H9 (cell line): ENCODE measurements at regions not wholly inside any gene's neighbourhood (a gene's known extent, or its start where the extent isn't known, plus 50 kb on each side); places are given as distances from the start of the nearest gene placed in this dataset.

Source experiments
- DNase-seq: peaks from one replicate; pipeline ENCODE4 v3.0.0-alpha.2; 2017
- H2AFZ ChIP-seq: one replicate; pipeline ENCODE4 v1.6.1; 2013; ENCODE audit warnings: mild to moderate bottlenecking, low read length, control low read depth, moderate library complexity
- H2AK5ac ChIP-seq: 2 replicates; pipeline ENCODE4 v1.6.1; 2013; ENCODE audit warnings: low read length, control low read depth, mixed read lengths; ENCODE audit not compliant: insufficient read length
- H2BK120ac ChIP-seq: one replicate; pipeline ENCODE4 v1.6.1; 2013; ENCODE audit warnings: low read depth, mild to moderate bottlenecking, low read length, control low read depth, inconsistent platforms; ENCODE audit not compliant: poor library complexity, severe bottlenecking
- H2BK12ac ChIP-seq: 2 replicates; pipeline ENCODE4 v1.6.1; 2013; ENCODE audit warnings: low read length, control low read depth, mixed read lengths, low read depth; ENCODE audit not compliant: insufficient read length
- H2BK15ac ChIP-seq: 2 replicates; pipeline ENCODE4 v1.6.1; 2013; ENCODE audit warnings: low read depth, low read length, control low read depth
- H2BK20ac ChIP-seq: one replicate; pipeline ENCODE4 v1.6.1; 2013; ENCODE audit warnings: low read depth, mild to moderate bottlenecking, low read length, control low read depth, inconsistent platforms; ENCODE audit not compliant: poor library complexity, severe bottlenecking
- H2BK5ac ChIP-seq: 2 replicates; pipeline ENCODE4 v1.6.1; 2013; ENCODE audit warnings: low read length, control low read depth, mixed read lengths; ENCODE audit not compliant: insufficient read length
- H3K14ac ChIP-seq: 2 replicates; pipeline ENCODE4 v1.6.1; 2013; ENCODE audit warnings: low read length, control low read depth; ENCODE audit not compliant: insufficient read depth
- H3K18ac ChIP-seq: 2 replicates; pipeline ENCODE4 v1.6.1; 2013; ENCODE audit warnings: low read depth, mild to moderate bottlenecking, mixed read lengths, low read length, control low read depth; ENCODE audit not compliant: insufficient read length
- H3K23ac ChIP-seq: 2 replicates; pipeline ENCODE4 v1.6.1; 2013; ENCODE audit warnings: low read length, control low read depth, mixed read lengths, low read depth; ENCODE audit not compliant: insufficient read length
- H3K23me2 ChIP-seq: 2 replicates; pipeline ENCODE4 v1.6.1; 2013; ENCODE audit warnings: low read depth, mild to moderate bottlenecking, mixed read lengths, low read length, control low read depth; ENCODE audit not compliant: insufficient read length, poor library complexity, severe bottlenecking
- H3K27ac ChIP-seq: 2 replicates; pipeline ENCODE4 v1.5.1; 2013; ENCODE audit warnings: low read length, control low read depth, mixed read lengths, low read depth; ENCODE audit not compliant: insufficient read length
- H3K27me3 ChIP-seq: 2 replicates; pipeline ENCODE4 v1.6.1; 2013; ENCODE audit warnings: low read length, control low read depth, inconsistent platforms; ENCODE audit not compliant: insufficient read depth
- H3K4ac ChIP-seq: 2 replicates; pipeline ENCODE4 v1.6.1; 2013; ENCODE audit warnings: low read depth, mild to moderate bottlenecking, control low read depth, inconsistent platforms, low read length, moderate library complexity
- H3K4me1 ChIP-seq: 2 replicates; pipeline ENCODE4 v1.6.1; 2013; ENCODE audit warnings: low read length, control low read depth, inconsistent platforms; ENCODE audit not compliant: insufficient read depth
- H3K4me2 ChIP-seq: 2 replicates; pipeline ENCODE4 v1.6.1; 2013; ENCODE audit warnings: low read length, control low read depth, mixed read lengths; ENCODE audit not compliant: insufficient read length, insufficient read depth
- H3K56ac ChIP-seq: 2 replicates; pipeline ENCODE4 v1.6.1; 2013; ENCODE audit warnings: low read depth, mild to moderate bottlenecking, mixed read lengths, low read length, control low read depth; ENCODE audit not compliant: insufficient read length
- H3K79me1 ChIP-seq: 2 replicates; pipeline ENCODE4 v1.6.1; 2013; ENCODE audit warnings: low read depth, mild to moderate bottlenecking, moderate library complexity, low read length, control low read depth, inconsistent platforms; ENCODE audit not compliant: insufficient read depth, poor library complexity, severe bottlenecking
- H3K79me2 ChIP-seq: 2 replicates; pipeline ENCODE4 v1.6.1; 2013; ENCODE audit warnings: low read length, control low read depth, inconsistent platforms; ENCODE audit not compliant: insufficient read depth
- H3K9ac ChIP-seq: 2 replicates; pipeline ENCODE4 v1.6.1; 2013; ENCODE audit warnings: low read length, control low read depth, mixed read lengths; ENCODE audit not compliant: insufficient read length; ENCODE audit errors: extremely low read depth
- H3K9me3 ChIP-seq: one replicate; pipeline ENCODE4 v1.6.1; 2013; ENCODE audit warnings: low read depth, low read length, inconsistent platforms; ENCODE audit not compliant: control insufficient read depth
- H3T11ph ChIP-seq: one replicate; pipeline ENCODE4 v1.6.1; 2013; ENCODE audit warnings: mild to moderate bottlenecking, low read length, control low read depth, inconsistent platforms
- H4K20me1 ChIP-seq: one replicate; pipeline ENCODE4 v1.6.1; 2013; ENCODE audit not compliant: control insufficient read depth, insufficient read length, insufficient read depth
- H4K5ac ChIP-seq: 2 replicates; pipeline ENCODE4 v1.6.1; 2013; ENCODE audit warnings: low read depth, mild to moderate bottlenecking, mixed read lengths, low read length, control low read depth; ENCODE audit not compliant: insufficient read length
- H4K8ac ChIP-seq: replicated peaks from 2 replicates; pipeline ENCODE4 v1.6.1; 2013; ENCODE audit warnings: low read length, control low read depth, mixed read lengths, low read depth; ENCODE audit not compliant: insufficient read length
- H4K91ac ChIP-seq: 2 replicates; pipeline ENCODE4 v1.6.1; 2013; ENCODE audit warnings: low read depth, mild to moderate bottlenecking, moderate library complexity, mixed read lengths, low read length, control low read depth; ENCODE audit not compliant: insufficient read length
- H3K27ac Mint-ChIP-seq, 3 experiments: 2 replicates in 2 of 3; 3 replicates in 1 of 3; pipeline ENCODE4 v1.8.0; 2020 to 2021; ENCODE audit warnings: mixed read lengths in 3 of 3, mild to moderate bottlenecking in 1 of 3, moderate library complexity in 1 of 3
- H3K27me3 Mint-ChIP-seq: 2 replicates; pipeline ENCODE4 v1.8.0; 2021; ENCODE audit warnings: low read depth, mild to moderate bottlenecking, moderate library complexity, mixed read lengths
- H3K36me3 Mint-ChIP-seq, 3 experiments: 2 replicates in 2 of 3; 3 replicates in 1 of 3; pipeline ENCODE4 v1.8.0; 2020 to 2021; ENCODE audit warnings: low read depth in 3 of 3, mixed read lengths in 3 of 3; ENCODE audit not compliant: insufficient read depth in 1 of 3
- H3K4me1 Mint-ChIP-seq, 2 experiments: 2 replicates each; pipeline ENCODE4 v1.8.0; 2020; ENCODE audit warnings: mixed read lengths in 2 of 2
- H3K4me3 Mint-ChIP-seq, 2 experiments: 2 replicates in 1 of 2; 3 replicates in 1 of 2; pipeline ENCODE4 v1.8.0; 2020 to 2021; ENCODE audit warnings: mild to moderate bottlenecking in 2 of 2, mixed read lengths in 2 of 2, moderate library complexity in 1 of 2
- H3K9me3 Mint-ChIP-seq, 2 experiments: 2 replicates in 1 of 2; 3 replicates in 1 of 2; pipeline ENCODE4 v1.8.0; 2020; ENCODE audit warnings: mild to moderate bottlenecking in 2 of 2, mixed read lengths in 2 of 2, moderate library complexity in 1 of 2
- CTCF ChIP-seq: fragments of 200-600 bp; sonication (generic); conservative IDR thresholded peaks from 3 replicates; pipeline ENCODE4 v1.8.0; 2021; ENCODE audit warnings: antibody characterized with exemption, mild to moderate bottlenecking

GRCh38 chr5:74314906-74315305, 325.6 kb downstream of the ENC1 start:
- no peaks in the 10 kb centered on the region for H3K79me1 ChIP-seq
- Mint-ChIP-seq H3K27me3 (0 out of 2 replicates have a peak, but pooled peaks cover 2% of the 10 kb centered on the region), H3K27ac (no peak overlapping the region), H3K4me3 (no peak overlapping the region), H3K9me3 (no peaks in the 10 kb centered on the region), H3K36me3 (no peaks in the 10 kb centered on the region; a peak in 1 of 7 replicates), H3K4me1 (peaks cover 0 to 4% of the 10 kb centered on the region in 2 experiments; a peak in 1 of 4 replicates)
- no peak overlapping the region for H3K9ac ChIP-seq
- no peaks in the 10 kb centered on the region for H3K4me1 ChIP-seq
- no peak overlapping the region for H2BK5ac ChIP-seq
- H2BK20ac ChIP-seq = no peak overlapping the region
- no peak overlapping the region for H3K27ac ChIP-seq
- H2BK15ac ChIP-seq = no peak overlapping the region
- no peak overlapping the region for H2AFZ ChIP-seq
- H4K5ac ChIP-seq = no peak overlapping the region
- no peaks in the 10 kb centered on the region for H3K9me3 ChIP-seq
- H4K20me1 ChIP-seq = no peaks in the 10 kb centered on the region
- H3K23me2 ChIP-seq = no peaks in the 10 kb centered on the region
- H3K56ac ChIP-seq = no peak overlapping the region
- no peak overlapping the region for H3K4me2 ChIP-seq
- H4K8ac ChIP-seq = no peak overlapping the region
- no peak for TF ChIP-seq CTCF
- no peak overlapping the region for H3K23ac ChIP-seq
- no peak overlapping the region for H3K18ac ChIP-seq
- no peak overlapping the region for H3T11ph ChIP-seq
- H3K14ac ChIP-seq = no peak overlapping the region
- H3K27me3 ChIP-seq = no peaks in the 10 kb centered on the region
- H4K91ac ChIP-seq = no peak overlapping the region
- H2BK12ac ChIP-seq = no peak overlapping the region
- no peak for DNase-seq
- H2BK120ac ChIP-seq = no peak overlapping the region
- no peaks in the 10 kb centered on the region for H3K79me2 ChIP-seq
- no peak overlapping the region for H3K4ac ChIP-seq
- no peak overlapping the region for H2AK5ac ChIP-seq
